RWPE2 (cell line): ENCODE measurements at regions not wholly inside any gene's neighbourhood (a gene's known extent, or its start where the extent isn't known, plus 50 kb on each side); places are given as distances from the start of the nearest gene placed in this dataset.

Source experiments
- ATAC-seq: fragments of 200-7000 bp; cut with Tn5 transposase; 3 replicates; pipeline ENCODE4 v1.9.1; 2021; ENCODE audit warnings: low read depth
- DNase-seq: peaks from one replicate; pipeline ENCODE4 v3.0.0-alpha.2; 2020; ENCODE audit warnings: low spot score
- H3K27ac ChIP-seq: fragments of 450-650 bp; 2 replicates; pipeline ENCODE4 v1.5.1; 2017; ENCODE audit warnings: mild to moderate bottlenecking; ENCODE audit not compliant: poor library complexity, severe bottlenecking
- H3K27me3 ChIP-seq: fragments of 250-450 bp; sonication (Bioruptor Pico); 2 replicates; pipeline ENCODE4 v1.5.1; 2021; ENCODE audit warnings: mild to moderate bottlenecking, moderate library complexity; ENCODE audit not compliant: insufficient read depth, poor library complexity, severe bottlenecking
- H3K36me3 ChIP-seq: fragments of 250-450 bp; sonication (Bioruptor Pico); 2 replicates; pipeline ENCODE4 v1.5.1; 2020; ENCODE audit warnings: low read depth, mild to moderate bottlenecking, moderate library complexity
- H3K4me1 ChIP-seq: fragments of 250-450 bp; sonication (Bioruptor Pico); 2 replicates; pipeline ENCODE4 v1.5.1; 2021; ENCODE audit warnings: mild to moderate bottlenecking, moderate library complexity; ENCODE audit not compliant: insufficient read depth, poor library complexity, severe bottlenecking
- H3K4me3 ChIP-seq: fragments of 250-450 bp; sonication (Bioruptor Pico); 2 replicates; pipeline ENCODE4 v1.5.1; 2021; ENCODE audit warnings: mild to moderate bottlenecking, moderate library complexity; ENCODE audit not compliant: severe bottlenecking
- H3K9me3 ChIP-seq: fragments of 250-450 bp; sonication (Bioruptor Pico); 2 replicates; pipeline ENCODE4 v1.5.1; 2021; ENCODE audit warnings: mild to moderate bottlenecking, moderate library complexity; ENCODE audit not compliant: severe bottlenecking
- CTCF ChIP-seq: fragments of 450-650 bp; IDR thresholded peaks from one replicate; pipeline ENCODE4 v1.5.1; 2017; ENCODE audit warnings: mild to moderate bottlenecking, moderate library complexity; ENCODE audit not compliant: poor library complexity, severe bottlenecking

- no peak for TF ChIP-seq CTCF
- no peaks in the 10 kb centered on the region for H3K36me3 ChIP-seq
- DNase-seq (no peak), ATAC-seq (no peak)
- no peak overlapping the region for H3K4me3 ChIP-seq
- no peaks in the 10 kb centered on the region for H3K27me3 ChIP-seq
- H3K27ac ChIP-seq: no peak overlapping the region
- H3K9me3 ChIP-seq: no peaks in the 10 kb centered on the region
- H3K4me1 ChIP-seq: peaks cover under 1% of the 10 kb centered on the region
These were observed 221.4 kb upstream of the CPHXL start for GRCh38 chr16:75947626-75948239.

- Histone ChIP-seq H3K9me3 (no peaks in the 10 kb centered on the region), H3K4me3 (no peak overlapping the region), H3K36me3 (no peaks in the 10 kb centered on the region), H3K27me3 (no peaks in the 10 kb centered on the region), H3K4me1 (no peaks in the 10 kb centered on the region), H3K27ac (no peak overlapping the region)
- DNase-seq (no peak), ATAC-seq (no peak)
- TF ChIP-seq CTCF: no peak
These were observed 222.2 kb upstream of the CPHXL start for GRCh38 chr16:75948441-75948840.

GRCh38 chr16:75948886-75949285 is 222.6 kb upstream of the CPHXL start:
- H3K27ac ChIP-seq: no peak overlapping the region
- no peak overlapping the region for H3K4me3 ChIP-seq
- DNase-seq (no peak), ATAC-seq (no peak)
- no peaks in the 10 kb centered on the region for H3K4me1 ChIP-seq
- no peaks in the 10 kb centered on the region for H3K27me3 ChIP-seq
- no peaks in the 10 kb centered on the region for H3K9me3 ChIP-seq
- no peak for TF ChIP-seq CTCF
- no peaks in the 10 kb centered on the region for H3K36me3 ChIP-seq

- H3K36me3 ChIP-seq: no peaks in the 10 kb centered on the region
- no peaks in the 10 kb centered on the region for H3K4me1 ChIP-seq
- ATAC-seq (no peak), DNase-seq (no peak)
- no peak for TF ChIP-seq CTCF
- H3K4me3 ChIP-seq: no peak overlapping the region
- H3K27me3 ChIP-seq: no peaks in the 10 kb centered on the region
- H3K9me3 ChIP-seq: no peaks in the 10 kb centered on the region
- H3K27ac ChIP-seq: no peak overlapping the region
These were observed 225.8 kb upstream of the CPHXL start for GRCh38 chr16:75952124-75952523.

- ATAC-seq: no peak
- Histone ChIP-seq H3K4me3 (no peak overlapping the region), H3K27ac (no peak overlapping the region), H3K4me1 (no peaks in the 10 kb centered on the region), H3K27me3 (no peaks in the 10 kb centered on the region), H3K36me3 (no peaks in the 10 kb centered on the region), H3K9me3 (no peaks in the 10 kb centered on the region)
- TF ChIP-seq CTCF: no peak
- no peak for DNase-seq
These were observed 231.6 kb upstream of the CPHXL start for GRCh38 chr16:75957870-75958269.
